ENCODE measurements at regions not wholly inside any gene's neighbourhood (a gene's known extent, or its start where the extent isn't known, plus 50 kb on each side); places are given as distances from the start of the nearest gene placed in this dataset.

DNA sequence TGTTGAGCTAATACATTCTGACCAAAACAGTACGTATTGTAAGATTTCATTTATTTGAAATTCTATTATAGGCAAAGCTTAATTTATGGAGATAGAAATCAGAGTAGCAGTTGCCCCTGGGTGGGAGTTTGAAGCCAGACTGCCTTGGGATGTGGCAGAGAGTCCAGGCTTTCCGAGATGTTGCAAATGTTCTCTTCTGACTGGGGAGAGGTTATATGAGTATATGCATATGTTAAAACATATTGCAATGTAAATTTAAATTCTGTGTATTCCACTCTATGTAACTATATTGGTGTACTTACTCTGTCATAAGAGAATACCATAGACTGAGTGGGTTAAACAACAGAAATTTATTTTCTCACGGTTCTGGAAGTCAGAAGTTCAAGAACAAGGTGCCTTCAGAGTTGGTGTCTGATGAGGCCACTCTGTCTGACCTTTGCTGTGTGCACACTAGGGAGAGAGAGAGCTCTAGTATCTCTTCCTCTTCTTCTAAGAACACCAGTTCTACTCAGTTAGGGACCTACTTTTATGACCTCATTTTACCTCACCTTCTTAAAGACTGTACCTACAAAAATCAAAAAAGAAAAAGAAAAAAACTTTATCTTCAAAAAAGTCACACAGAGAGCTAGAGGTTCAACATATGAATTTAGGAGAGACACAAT lies 299.3 kb upstream of the HS3ST1 start:
- TF ChIP-seq, protein P1, sequence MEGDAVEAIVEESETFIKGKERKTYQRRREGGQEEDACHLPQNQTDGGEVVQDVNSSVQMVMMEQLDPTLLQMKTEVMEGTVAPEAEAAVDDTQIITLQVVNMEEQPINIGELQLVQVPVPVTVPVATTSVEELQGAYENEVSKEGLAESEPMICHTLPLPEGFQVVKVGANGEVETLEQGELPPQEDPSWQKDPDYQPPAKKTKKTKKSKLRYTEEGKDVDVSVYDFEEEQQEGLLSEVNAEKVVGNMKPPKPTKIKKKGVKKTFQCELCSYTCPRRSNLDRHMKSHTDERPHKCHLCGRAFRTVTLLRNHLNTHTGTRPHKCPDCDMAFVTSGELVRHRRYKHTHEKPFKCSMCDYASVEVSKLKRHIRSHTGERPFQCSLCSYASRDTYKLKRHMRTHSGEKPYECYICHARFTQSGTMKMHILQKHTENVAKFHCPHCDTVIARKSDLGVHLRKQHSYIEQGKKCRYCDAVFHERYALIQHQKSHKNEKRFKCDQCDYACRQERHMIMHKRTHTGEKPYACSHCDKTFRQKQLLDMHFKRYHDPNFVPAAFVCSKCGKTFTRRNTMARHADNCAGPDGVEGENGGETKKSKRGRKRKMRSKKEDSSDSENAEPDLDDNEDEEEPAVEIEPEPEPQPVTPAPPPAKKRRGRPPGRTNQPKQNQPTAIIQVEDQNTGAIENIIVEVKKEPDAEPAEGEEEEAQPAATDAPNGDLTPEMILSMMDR (IDR thresholded peaks at IDR 0.05), result no peak
- no peak for TF ChIP-seq POLR2A (IDR thresholded peaks at IDR 0.05)
